ENCODE measurements at regions not wholly inside any gene's neighbourhood (a gene's known extent, or its start where the extent isn't known, plus 50 kb on each side); places are given as distances from the start of the nearest gene placed in this dataset.

DNA sequence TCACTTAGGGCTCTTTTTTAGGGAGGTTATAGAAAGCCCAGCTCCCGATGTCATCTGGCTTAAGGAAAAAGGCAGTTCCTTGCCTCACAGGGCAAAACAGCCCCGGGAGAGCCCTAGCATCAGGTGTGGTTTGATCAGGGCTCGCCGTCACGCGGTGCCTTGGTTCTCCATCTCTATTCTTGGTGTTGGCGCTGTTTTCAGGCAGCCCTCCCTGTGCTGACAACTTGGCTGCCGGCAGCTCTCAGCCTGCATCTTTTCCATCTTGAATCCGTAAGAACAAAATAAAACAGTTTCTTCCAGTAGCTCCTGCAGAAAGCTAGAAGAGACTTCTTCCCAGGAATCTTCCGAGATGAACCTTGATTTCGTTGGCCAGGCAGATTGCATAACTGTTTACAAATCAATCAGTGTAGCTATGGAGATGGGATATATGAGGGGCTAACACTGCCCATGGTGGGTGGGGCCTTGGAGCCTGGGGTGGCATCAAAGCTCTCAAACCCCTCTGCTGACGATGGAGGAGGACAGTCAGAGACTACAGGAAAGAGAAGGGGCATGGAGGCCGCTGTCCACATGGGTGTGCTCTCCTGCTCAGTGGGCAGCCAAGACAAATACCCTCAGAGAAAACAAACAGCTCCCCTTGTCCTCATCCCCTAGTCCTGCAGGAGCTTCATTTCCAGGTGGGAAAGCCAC lies 370.7 kb upstream of the C1orf174 start:
- Histone ChIP-seq H3K36me3 (no peaks in the 10 kb centered on the region), H3K4me3 (ENCODE audit: low read depth, low read length) (no peak overlapping the region), H3K9me3 (ENCODE audit: severe bottlenecking) (peaks cover 4% of the 10 kb centered on the region), H3K27me3 (ENCODE audit: insufficient read depth, low read depth, severe bottlenecking) (no peaks in the 10 kb centered on the region), H3K27ac (no peak overlapping the region)
- TF ChIP-seq, protein P1, sequence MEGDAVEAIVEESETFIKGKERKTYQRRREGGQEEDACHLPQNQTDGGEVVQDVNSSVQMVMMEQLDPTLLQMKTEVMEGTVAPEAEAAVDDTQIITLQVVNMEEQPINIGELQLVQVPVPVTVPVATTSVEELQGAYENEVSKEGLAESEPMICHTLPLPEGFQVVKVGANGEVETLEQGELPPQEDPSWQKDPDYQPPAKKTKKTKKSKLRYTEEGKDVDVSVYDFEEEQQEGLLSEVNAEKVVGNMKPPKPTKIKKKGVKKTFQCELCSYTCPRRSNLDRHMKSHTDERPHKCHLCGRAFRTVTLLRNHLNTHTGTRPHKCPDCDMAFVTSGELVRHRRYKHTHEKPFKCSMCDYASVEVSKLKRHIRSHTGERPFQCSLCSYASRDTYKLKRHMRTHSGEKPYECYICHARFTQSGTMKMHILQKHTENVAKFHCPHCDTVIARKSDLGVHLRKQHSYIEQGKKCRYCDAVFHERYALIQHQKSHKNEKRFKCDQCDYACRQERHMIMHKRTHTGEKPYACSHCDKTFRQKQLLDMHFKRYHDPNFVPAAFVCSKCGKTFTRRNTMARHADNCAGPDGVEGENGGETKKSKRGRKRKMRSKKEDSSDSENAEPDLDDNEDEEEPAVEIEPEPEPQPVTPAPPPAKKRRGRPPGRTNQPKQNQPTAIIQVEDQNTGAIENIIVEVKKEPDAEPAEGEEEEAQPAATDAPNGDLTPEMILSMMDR (IDR thresholded peaks at IDR 0.05; ENCODE audit: low read depth, low read length), result no peak
- DNase-seq, result no peak

DNA sequence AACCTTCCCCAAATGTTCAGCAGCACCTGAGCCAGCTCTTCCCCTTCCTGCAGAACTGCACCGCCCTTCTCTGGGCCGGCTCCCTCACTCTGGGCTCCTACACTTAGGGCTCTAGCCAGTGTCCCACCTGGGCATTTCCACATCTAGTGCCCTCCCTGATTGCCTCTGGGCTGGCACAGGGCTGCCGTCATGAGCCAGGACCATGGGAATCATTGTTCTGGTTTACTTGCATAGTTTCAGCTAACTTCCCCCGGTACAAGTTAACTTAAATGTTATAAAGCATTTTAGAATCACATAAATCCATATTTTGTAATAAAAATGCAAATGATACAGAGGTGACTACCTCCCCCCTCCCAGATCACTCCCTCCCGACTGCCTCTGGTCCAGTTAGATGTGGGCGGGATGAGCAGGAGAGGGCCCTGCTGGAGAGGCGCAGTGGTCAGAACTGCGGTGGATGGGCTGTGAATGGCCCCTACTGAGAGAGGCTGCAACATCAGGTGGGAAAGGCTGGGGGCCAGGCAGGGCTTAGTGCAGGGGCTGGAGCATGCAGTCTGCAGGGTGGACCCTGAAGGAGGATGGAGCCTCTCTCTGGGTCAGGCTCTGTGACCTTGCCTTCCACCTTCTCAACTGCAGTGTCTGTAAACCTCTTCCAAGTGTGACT lies 371.4 kb upstream of the C1orf174 start:
- Histone ChIP-seq H3K4me3 (ENCODE audit: low read depth, low read length) (no peak overlapping the region), H3K36me3 (no peaks in the 10 kb centered on the region)
- TF ChIP-seq, protein P1 (IDR thresholded peaks at IDR 0.05; ENCODE audit: low read depth, low read length), result no peak

GRCh38 chr1:4272568-4272967 lies 372.5 kb upstream of the C1orf174 start:
- Histone ChIP-seq H3K9me3 (ENCODE audit: severe bottlenecking) (peaks cover 9% of the 10 kb centered on the region), H3K27ac (no peak overlapping the region), H3K4me3 (ENCODE audit: low read depth, low read length) (no peak overlapping the region), H3K27me3 (ENCODE audit: insufficient read depth, low read depth, severe bottlenecking) (no peaks in the 10 kb centered on the region), H3K36me3 (no peaks in the 10 kb centered on the region)
- TF ChIP-seq, protein P1 (IDR thresholded peaks at IDR 0.05; ENCODE audit: low read depth, low read length), result no peak
- DNase-seq, result no peak

More for the DNA sequence above, 371.4 kb upstream of the C1orf174 start:
- no peak for DNase-seq
- Histone ChIP-seq H3K27me3 (ENCODE audit: insufficient read depth, low read depth, severe bottlenecking) (no peaks in the 10 kb centered on the region), H3K9me3 (ENCODE audit: severe bottlenecking) (peaks cover 4% of the 10 kb centered on the region), H3K27ac (no peak overlapping the region)

GRCh38 chr1:4273243-4273642 lies 373.2 kb upstream of the C1orf174 start:
- Histone ChIP-seq H3K27ac (no peak overlapping the region), H3K9me3 (ENCODE audit: severe bottlenecking) (peaks cover 15% of the 10 kb centered on the region), H3K27me3 (ENCODE audit: insufficient read depth, low read depth, severe bottlenecking) (no peaks in the 10 kb centered on the region), H3K4me3 (ENCODE audit: low read depth, low read length) (no peak overlapping the region), H3K36me3 (no peaks in the 10 kb centered on the region)
- DNase-seq, result no peak
- TF ChIP-seq, protein P1 (IDR thresholded peaks at IDR 0.05; ENCODE audit: low read depth, low read length), result no peak

DNA sequence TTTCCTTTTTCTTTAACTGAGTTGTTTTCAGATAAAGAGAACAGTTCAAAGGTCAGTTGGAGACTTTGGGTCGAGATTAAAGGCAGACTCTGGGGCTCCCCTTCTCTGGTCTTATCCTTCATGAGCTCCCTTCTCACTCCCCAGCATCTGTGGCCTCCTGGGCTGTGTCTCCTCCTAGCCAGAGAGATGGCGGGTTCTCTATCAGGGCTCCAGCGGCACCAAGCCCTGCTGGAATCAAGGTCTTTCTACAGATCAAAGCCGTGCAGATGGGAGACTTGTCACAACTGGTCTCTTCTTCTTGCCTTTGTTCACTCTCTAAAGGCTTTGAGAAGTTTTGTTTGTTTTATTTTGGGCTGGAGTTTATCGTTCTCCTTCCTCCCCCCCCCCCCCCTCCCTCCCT lies 373.7 kb upstream of the C1orf174 start:
- Histone ChIP-seq H3K9me3 (ENCODE audit: severe bottlenecking) (peaks cover 15% of the 10 kb centered on the region), H3K36me3 (no peaks in the 10 kb centered on the region), H3K27me3 (ENCODE audit: insufficient read depth, low read depth, severe bottlenecking) (no peaks in the 10 kb centered on the region), H3K27ac (no peak overlapping the region), H3K4me3 (ENCODE audit: low read depth, low read length) (no peak overlapping the region)
- no peak for DNase-seq
- TF ChIP-seq, protein P1 (IDR thresholded peaks at IDR 0.05; ENCODE audit: low read depth, low read length), result no peak
